OCI-LY7 (cell line): ENCODE measurements at regions not wholly inside any gene's neighbourhood (a gene's known extent, or its start where the extent isn't known, plus 50 kb on each side); places are given as distances from the start of the nearest gene placed in this dataset.

Experiments
- EZH2phosphoT487 ChIP-seq: fragments of 200-600 bp; sonication (generic); IDR thresholded peaks from 2 replicates; pipeline ENCODE4 v1.6.1; 2018; ENCODE audit warnings: low read depth, borderline replicate concordance, mild to moderate bottlenecking, mixed run types, antibody characterized with exemption, low read length, moderate library complexity, mixed read lengths
- TF ChIP-seq, protein P1 (sequence below): fragments of 200-600 bp; sonication (generic); conservative IDR thresholded peaks from 2 replicates; pipeline ENCODE4 v1.5.1; 2014; ENCODE audit warnings: mild to moderate bottlenecking, antibody characterized with exemption, low read length, moderate library complexity, mixed read lengths

DNA sequence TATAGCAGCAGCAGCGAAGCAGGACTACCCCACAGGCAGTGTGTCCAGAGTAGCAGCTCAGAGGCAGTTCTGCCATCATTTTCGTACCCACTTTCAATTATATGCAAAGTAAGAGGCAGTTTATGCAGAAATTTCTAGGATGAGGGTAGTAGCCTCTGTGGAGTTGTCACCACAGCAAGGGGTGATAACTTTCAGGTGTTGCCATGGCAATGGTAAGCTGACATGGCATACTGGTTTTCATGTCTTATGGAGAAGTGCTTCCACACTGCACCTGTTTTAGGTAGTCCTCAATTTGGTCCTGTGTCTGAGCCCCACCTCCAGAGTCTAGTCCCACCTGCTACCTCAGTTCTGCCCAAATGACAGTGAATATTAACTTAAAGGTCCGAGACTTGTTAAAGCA is 133.3 kb upstream of the SYT6 start:
- TF ChIP-seq, protein P1, sequence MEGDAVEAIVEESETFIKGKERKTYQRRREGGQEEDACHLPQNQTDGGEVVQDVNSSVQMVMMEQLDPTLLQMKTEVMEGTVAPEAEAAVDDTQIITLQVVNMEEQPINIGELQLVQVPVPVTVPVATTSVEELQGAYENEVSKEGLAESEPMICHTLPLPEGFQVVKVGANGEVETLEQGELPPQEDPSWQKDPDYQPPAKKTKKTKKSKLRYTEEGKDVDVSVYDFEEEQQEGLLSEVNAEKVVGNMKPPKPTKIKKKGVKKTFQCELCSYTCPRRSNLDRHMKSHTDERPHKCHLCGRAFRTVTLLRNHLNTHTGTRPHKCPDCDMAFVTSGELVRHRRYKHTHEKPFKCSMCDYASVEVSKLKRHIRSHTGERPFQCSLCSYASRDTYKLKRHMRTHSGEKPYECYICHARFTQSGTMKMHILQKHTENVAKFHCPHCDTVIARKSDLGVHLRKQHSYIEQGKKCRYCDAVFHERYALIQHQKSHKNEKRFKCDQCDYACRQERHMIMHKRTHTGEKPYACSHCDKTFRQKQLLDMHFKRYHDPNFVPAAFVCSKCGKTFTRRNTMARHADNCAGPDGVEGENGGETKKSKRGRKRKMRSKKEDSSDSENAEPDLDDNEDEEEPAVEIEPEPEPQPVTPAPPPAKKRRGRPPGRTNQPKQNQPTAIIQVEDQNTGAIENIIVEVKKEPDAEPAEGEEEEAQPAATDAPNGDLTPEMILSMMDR: no peak
- TF ChIP-seq EZH2phosphoT487: no peak
